ENCODE measurements at regions not wholly inside any gene's neighbourhood (a gene's known extent, or its start where the extent isn't known, plus 50 kb on each side); places are given as distances from the start of the nearest gene placed in this dataset.

- ATAC-seq: no peak
- DNase-seq (ENCODE audit: low read depth, low spot score): no peak
- Histone ChIP-seq H3K79me2 (ENCODE audit: insufficient read depth, low read length) (no peaks in the 10 kb centered on the region), H3K4me3 (replicated peaks in 1 of 2; ENCODE audit: low read depth in 1 of 2, low read length in 2 of 2) (no peak overlapping the region), H3K4me2 (ENCODE audit: low read length) (no peak overlapping the region), H3K36me3 (ENCODE audit: control insufficient read depth in 1 of 2, insufficient read depth in 2 of 2, low read length in 2 of 2) (no peaks in the 10 kb centered on the region), H3K9ac (ENCODE audit: low read length) (no peak overlapping the region), H3K27me3 (ENCODE audit: insufficient read depth, low read length) (no peaks in the 10 kb centered on the region), H3K9me2 (ENCODE audit: insufficient read depth) (no peaks in the 10 kb centered on the region), H3K27ac (ENCODE audit: low read depth, low read length) (no peak overlapping the region), H2AFZ (ENCODE audit: low read depth, low read length, poor library complexity, severe bottlenecking) (no peak overlapping the region), H3K4me1 (ENCODE audit: control insufficient read depth in 1 of 2, insufficient read depth in 2 of 2, low read length in 2 of 2) (no peaks in the 10 kb centered on the region), H4K20me1 (ENCODE audit: insufficient read depth) (no peaks in the 10 kb centered on the region), H3K9me3 (ENCODE audit: control insufficient read depth in 1 of 2, insufficient read depth in 1 of 2, low read depth in 1 of 2, low read length in 2 of 2) (no peaks in the 10 kb centered on the region)
- ChIA-PET RAD21 (ENCODE audit: low non-redundant PET in 1 of 2, low total read pairs in 2 of 2, uncharacterized antibody in 2 of 2, unreplicated experiment in 2 of 2) (no interaction called here), CTCF (no interaction called here), POLR2A (no interaction called here)
- intact Hi-C loops (cut with micrococcal nuclease): no loop called here
- no TSS peak for BruUV-seq (replicated peaks)
- no peak for TF ChIP-seq ATF3 (IDR thresholded peaks at IDR 0.05)
- TF ChIP-seq EGR1 (IDR thresholded peaks at IDR 0.05; ENCODE audit: low read depth): no peak
- TF ChIP-seq RAD21 (IDR thresholded peaks at IDR 0.05; ENCODE audit: low read depth): no peak
- TF ChIP-seq ZNF274 (IDR thresholded peaks at IDR 0.05; ENCODE audit: low read depth, low read length): no peak
- no peak for TF ChIP-seq CEBPB (IDR thresholded peaks at IDR 0.05; ENCODE audit: low read depth)
- no peak for TF ChIP-seq ZFX (IDR thresholded peaks at IDR 0.05)
- no peak for TF ChIP-seq SRF (IDR thresholded peaks at IDR 0.05; ENCODE audit: low read depth)
- TF ChIP-seq ELF1 (IDR thresholded peaks at IDR 0.05; ENCODE audit: borderline replicate concordance, low read depth): no peak
- TF ChIP-seq POLR2A (IDR thresholded peaks at IDR 0.05; ENCODE audit: borderline replicate concordance, extremely low read depth, insufficient read depth, insufficient read length): no peak
- no peak for TF ChIP-seq JUND (IDR thresholded peaks at IDR 0.05)
Observed at GRCh38 chr18:22082408-22082807, 87.0 kb upstream of the GATA6 start.

- intact Hi-C loops (cut with micrococcal nuclease): no loop called here
- no peak for TF ChIP-seq TCF7L2 (IDR thresholded peaks at IDR 0.05; ENCODE audit: borderline replicate concordance, extremely low read depth, insufficient read depth, insufficient read length)
- no peak for TF ChIP-seq MAX (IDR thresholded peaks at IDR 0.05)
- no peak for TF ChIP-seq ELF1 (IDR thresholded peaks at IDR 0.05; ENCODE audit: borderline replicate concordance, low read depth)
- TF ChIP-seq CBX3 (IDR thresholded peaks at IDR 0.05; ENCODE audit: low read depth): no peak
- TF ChIP-seq ATF3 (IDR thresholded peaks at IDR 0.05): no peak
- TF ChIP-seq ZNF274 (IDR thresholded peaks at IDR 0.05; ENCODE audit: low read depth, low read length): no peak
- TF ChIP-seq SP1 (IDR thresholded peaks at IDR 0.05; ENCODE audit: low read depth): no peak
- no peak for TF ChIP-seq CEBPB (IDR thresholded peaks at IDR 0.05; ENCODE audit: low read depth)
- TF ChIP-seq EZH2 (IDR thresholded peaks at IDR 0.05): no peak
- no peak for TF ChIP-seq YY1 (IDR thresholded peaks at IDR 0.05; ENCODE audit: extremely low read depth, insufficient replicate concordance, low read depth, low read length)
- Histone ChIP-seq H2AFZ (ENCODE audit: low read depth, low read length, poor library complexity, severe bottlenecking) (no peak overlapping the region), H4K20me1 (ENCODE audit: insufficient read depth) (no peaks in the 10 kb centered on the region), H3K27ac (ENCODE audit: low read depth, low read length) (no peak overlapping the region), H3K9me2 (ENCODE audit: insufficient read depth) (no peaks in the 10 kb centered on the region), H3K4me2 (ENCODE audit: low read length) (no peak overlapping the region), H3K36me3 (ENCODE audit: control insufficient read depth in 1 of 2, insufficient read depth in 2 of 2, low read length in 2 of 2) (no peaks in the 10 kb centered on the region), H3K4me3 (replicated peaks in 1 of 2; ENCODE audit: low read depth in 1 of 2, low read length in 2 of 2) (no peak overlapping the region), H3K79me2 (ENCODE audit: insufficient read depth, low read length) (no peaks in the 10 kb centered on the region), H3K9me3 (ENCODE audit: control insufficient read depth in 1 of 2, insufficient read depth in 1 of 2, low read depth in 1 of 2, low read length in 2 of 2) (no peaks in the 10 kb centered on the region), H3K9ac (ENCODE audit: low read length) (no peak overlapping the region), H3K4me1 (ENCODE audit: control insufficient read depth in 1 of 2, insufficient read depth in 2 of 2, low read length in 2 of 2) (no peaks in the 10 kb centered on the region), H3K27me3 (ENCODE audit: insufficient read depth, low read length) (no peaks in the 10 kb centered on the region)
- DNase-seq (ENCODE audit: low read depth, low spot score) (no peak), ATAC-seq (no peak)
- POLR2A ChIA-PET: no interaction called here
- RAD21 ChIA-PET (ENCODE audit: low non-redundant PET in 1 of 2, low total read pairs in 2 of 2, uncharacterized antibody in 2 of 2, unreplicated experiment in 2 of 2): no interaction called here
- CTCF ChIA-PET: no interaction called here
- BruUV-seq (replicated peaks): no TSS peak
Observed at GRCh38 chr18:22084547-22084946, 84.8 kb upstream of the GATA6 start.

Measured in HCT116 (cell line).